ENCODE measurements at regions not wholly inside any gene's neighbourhood (a gene's known extent, or its start where the extent isn't known, plus 50 kb on each side); places are given as distances from the start of the nearest gene placed in this dataset.

GRCh38 chr10:106076496-106076895 lies 1088.0 kb downstream of the SORCS1 start:
- TF ChIP-seq CTCF (IDR thresholded peaks at IDR 0.05) (no peak), POLR2AphosphoS5 (IDR thresholded peaks at IDR 0.05) (no peak), POLR2A (IDR thresholded peaks at IDR 0.05) (no peak), EP300 (IDR thresholded peaks at IDR 0.05; ENCODE audit: low read depth) (no peak)
